Spinal cord (tissue), 9 donors: ENCODE measurements at regions not wholly inside any gene's neighbourhood (a gene's known extent, or its start where the extent isn't known, plus 50 kb on each side); places are given as distances from the start of the nearest gene placed in this dataset.
"Not testable (repeated sequence)": the region's sequence is repeated elsewhere in the genome, so short reads cannot be mapped to it uniquely, and the experiment has no call there.

ENCODE experiments used
- DNase-seq, 6 donors: peaks; one replicate each; pipeline versions ENCODE4 v3.0.0 to v3.0.0-alpha.2; 2013 to 2015; ENCODE audit warnings: low spot score in 6 of 6, low read depth in 4 of 6
- H3K27ac ChIP-seq: one replicate; pipeline ENCODE4 v1.5.1; 2013; ENCODE audit warnings: low read depth, low read length, control low read depth
- H3K27me3 ChIP-seq: one replicate; pipeline ENCODE4 v1.6.1; 2013; ENCODE audit warnings: low read length; ENCODE audit not compliant: control insufficient read depth, insufficient read depth
- H3K36me3 ChIP-seq: one replicate; pipeline ENCODE4 v1.6.1; 2013; ENCODE audit warnings: low read length; ENCODE audit not compliant: control insufficient read depth, insufficient read depth
- H3K4me1 ChIP-seq: one replicate; pipeline ENCODE4 v1.6.1; 2013; ENCODE audit warnings: low read length; ENCODE audit not compliant: control insufficient read depth, insufficient read depth
- H3K4me3 ChIP-seq: one replicate; pipeline ENCODE4 v1.5.1; 2013; ENCODE audit warnings: low read depth, low read length, control low read depth
- H3K9me3 ChIP-seq: one replicate; pipeline ENCODE4 v1.6.1; 2013; ENCODE audit warnings: low read length; ENCODE audit not compliant: control insufficient read depth, insufficient read depth
- WGBS: methylation state at CpG from one replicate; pipeline ENCODE4 v1.1.5; 2013; ENCODE audit warnings: missing lambda C conversion rate; ENCODE audit not compliant: insufficient coverage; 5-methylcytosine and 5-hydroxymethylcytosine counted together
- donor health status: healthy.

- not testable (repeated sequence) for H3K9me3 ChIP-seq, DNase-seq, H3K27ac ChIP-seq, H3K36me3 ChIP-seq, H3K4me3 ChIP-seq, H3K4me1 ChIP-seq, H3K27me3 ChIP-seq
- no CpG with 5 or more reads among the region's 1 CpG for WGBS
Observed at GRCh38 chr4:49222810-49223209, 236.7 kb downstream of the CWH43 start.

- not testable (repeated sequence) for H3K36me3 ChIP-seq, H3K27me3 ChIP-seq, DNase-seq, H3K9me3 ChIP-seq, H3K4me1 ChIP-seq, H3K4me3 ChIP-seq, H3K27ac ChIP-seq
- whole genome bisulfite sequencing = 69% methylated on average over 4 of the region's 6 CpGs
Observed at GRCh38 chr4:49226216-49226866, 240.3 kb downstream of the CWH43 start.

DNA sequence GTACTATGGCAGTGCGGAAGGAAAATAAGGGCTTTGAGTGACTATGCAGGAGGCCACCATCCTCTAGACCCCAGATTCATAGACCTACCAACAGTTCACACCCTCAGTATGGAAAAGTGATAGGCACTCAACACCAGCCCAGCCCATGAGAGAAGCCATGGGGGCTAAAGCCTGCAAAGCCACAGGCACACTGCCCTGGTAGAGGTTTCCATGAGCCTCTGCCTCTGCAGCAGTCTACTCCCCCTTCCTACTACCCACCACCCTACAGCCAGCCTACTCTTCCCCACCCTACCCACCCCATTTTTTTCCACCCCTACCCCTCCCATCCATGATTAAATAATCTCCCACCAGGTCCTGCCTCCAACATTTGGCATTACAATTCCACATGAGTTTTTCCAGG, 241.9 kb downstream of the CWH43 start:
- not testable (repeated sequence) for H3K27ac ChIP-seq, H3K4me1 ChIP-seq, H3K9me3 ChIP-seq, H3K4me3 ChIP-seq, H3K36me3 ChIP-seq, DNase-seq, H3K27me3 ChIP-seq
- WGBS = 100% methylated on average over 1 of the region's 1 CpG

- 20% methylated on average over 1 of the region's 1 CpG for WGBS
- DNase-seq, H3K36me3 ChIP-seq, H3K4me3 ChIP-seq, H3K27ac ChIP-seq, H3K27me3 ChIP-seq, H3K4me1 ChIP-seq, H3K9me3 ChIP-seq: not testable (repeated sequence)
Observed at GRCh38 chr4:49229243-49229642, 243.2 kb downstream of the CWH43 start.

- H3K36me3 ChIP-seq, DNase-seq, H3K9me3 ChIP-seq, H3K27ac ChIP-seq, H3K4me1 ChIP-seq, H3K4me3 ChIP-seq, H3K27me3 ChIP-seq: not testable (repeated sequence)
- 45% methylated on average over 5 of the region's 6 CpGs for WGBS
Observed at GRCh38 chr4:49229713-49230112, 243.6 kb downstream of the CWH43 start.

DNA sequence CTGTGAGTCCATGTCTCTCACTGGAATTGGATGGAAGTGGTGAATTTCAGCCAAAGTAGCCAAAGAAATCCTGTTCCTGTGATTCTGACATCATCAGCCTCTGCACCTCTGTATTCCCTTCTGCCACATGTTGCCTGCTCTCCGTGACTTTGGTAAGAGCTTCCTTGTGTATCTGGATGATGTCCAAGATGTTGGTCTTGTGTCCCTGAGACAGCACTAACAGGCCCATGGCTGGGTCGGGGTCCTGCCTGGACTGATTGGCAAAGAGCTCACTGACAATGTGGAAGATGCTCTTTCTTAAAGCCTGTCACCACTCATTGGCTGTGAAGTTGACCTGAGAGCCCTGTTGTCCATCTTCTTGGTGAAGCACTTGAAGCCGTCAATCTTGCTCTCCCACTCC, 247.3 kb downstream of the CWH43 start:
- not testable (repeated sequence) for H3K36me3 ChIP-seq, H3K4me1 ChIP-seq, H3K27me3 ChIP-seq, H3K27ac ChIP-seq, H3K9me3 ChIP-seq, H3K4me3 ChIP-seq, DNase-seq
- 13% methylated on average over 1 of the region's 3 CpGs for WGBS

DNA sequence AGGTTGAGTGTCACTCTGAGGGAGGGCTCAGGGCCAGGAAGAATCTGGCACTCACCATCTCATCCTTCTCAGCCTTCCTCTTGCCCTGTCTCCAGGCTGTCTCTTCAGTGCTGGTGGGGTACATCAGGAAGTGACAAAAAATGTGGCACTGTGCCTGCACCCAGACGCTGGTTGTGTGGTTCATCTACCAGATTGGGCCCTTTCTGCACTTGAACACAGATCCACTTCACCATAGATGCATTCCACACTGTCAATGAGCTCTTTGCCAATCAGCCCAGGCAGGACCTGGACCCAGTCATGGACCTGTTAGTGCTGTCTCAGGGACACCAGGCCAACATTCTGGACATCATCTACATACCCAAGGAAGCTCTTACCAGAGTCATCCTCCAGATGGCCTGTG, 247.7 kb downstream of the CWH43 start:
- WGBS = 33% methylated on average over 1 of the region's 1 CpG
- not testable (repeated sequence) for DNase-seq

DNA sequence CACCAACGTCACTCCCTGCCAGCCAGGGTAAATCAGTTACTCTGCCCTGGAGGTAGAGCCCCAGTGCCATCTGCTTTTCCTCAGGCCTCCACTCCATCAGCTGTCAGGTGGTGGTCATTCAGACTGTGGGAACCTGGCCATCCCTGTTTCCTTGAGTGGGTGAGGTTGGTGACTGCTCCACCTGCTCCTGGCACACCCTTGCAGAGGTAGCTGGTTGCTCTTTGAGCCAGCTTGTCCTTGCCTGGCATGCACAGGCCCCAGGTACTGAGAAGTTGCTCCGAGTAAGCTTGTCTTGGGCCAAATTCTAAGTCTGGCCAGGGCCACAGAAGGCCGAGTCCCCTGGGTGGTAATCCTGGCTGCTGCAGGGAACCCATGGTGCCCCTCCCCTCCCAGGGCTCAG, 248.3 kb downstream of the CWH43 start:
- not testable (repeated sequence) for H3K27ac ChIP-seq, H3K4me3 ChIP-seq, H3K4me1 ChIP-seq, H3K36me3 ChIP-seq, DNase-seq, H3K9me3 ChIP-seq, H3K27me3 ChIP-seq
- WGBS = no CpG with 5 or more reads among the region's 3 CpGs

More for the DNA sequence above, 247.7 kb downstream of the CWH43 start:
- H3K27me3 ChIP-seq, H3K4me3 ChIP-seq, H3K4me1 ChIP-seq, H3K9me3 ChIP-seq, H3K36me3 ChIP-seq, H3K27ac ChIP-seq: not testable (repeated sequence)

DNA sequence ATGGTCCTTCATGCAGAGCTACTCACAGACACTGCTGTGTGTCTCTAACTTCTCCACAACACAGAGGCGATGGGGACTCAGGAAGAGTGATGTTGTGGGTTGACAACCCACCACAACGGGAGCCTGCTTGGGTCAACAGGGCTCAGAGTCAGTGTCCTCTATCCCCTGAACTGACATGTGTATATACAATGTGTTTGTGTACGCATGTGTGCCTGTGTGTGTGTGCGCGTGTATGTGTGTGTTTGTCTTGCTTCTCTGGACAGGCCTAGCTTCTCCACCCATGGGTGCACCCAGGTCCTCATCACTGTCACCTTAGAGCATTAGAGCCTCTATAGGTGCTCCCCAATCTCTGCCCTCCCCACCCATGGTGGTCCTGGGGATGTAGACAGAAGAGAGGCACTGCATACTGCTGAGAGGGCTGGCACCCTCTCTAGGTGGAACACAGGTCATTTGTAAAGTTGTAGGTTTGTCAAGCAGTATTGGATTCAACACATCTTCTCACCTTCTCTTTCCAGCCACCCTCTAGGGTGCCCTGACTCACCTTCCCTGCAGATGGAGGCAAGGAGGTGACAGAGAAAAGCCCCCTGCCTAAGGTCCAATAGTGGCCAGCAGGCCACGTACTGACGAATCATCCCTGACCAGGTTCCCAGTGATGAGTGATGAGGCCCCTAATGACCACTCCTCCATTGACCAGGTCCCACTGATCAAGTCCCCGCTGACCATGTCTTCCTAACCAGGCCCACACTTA, 249.5 kb downstream of the CWH43 start:
- DNase-seq, H3K27ac ChIP-seq, H3K27me3 ChIP-seq, H3K4me3 ChIP-seq, H3K36me3 ChIP-seq, H3K9me3 ChIP-seq, H3K4me1 ChIP-seq: not testable (repeated sequence)
- WGBS = 60% methylated on average over 2 of the region's 8 CpGs

- H3K27ac ChIP-seq, H3K9me3 ChIP-seq, H3K36me3 ChIP-seq, H3K27me3 ChIP-seq, H3K4me3 ChIP-seq, DNase-seq, H3K4me1 ChIP-seq: not testable (repeated sequence)
- WGBS = no CpG with 5 or more reads among the region's 3 CpGs
Observed at GRCh38 chr4:49236474-49236873, 250.4 kb downstream of the CWH43 start.
